GM19395 (cell line): ENCODE measurements at regions not wholly inside any gene's neighbourhood (a gene's known extent, or its start where the extent isn't known, plus 50 kb on each side); places are given as distances from the start of the nearest gene placed in this dataset.

Source experiments
- ATAC-seq: cut with Tn5 transposase; IDR thresholded peaks from one replicate; pipeline ENCODE4 v1.9.1; 2021; ENCODE audit warnings: mild to moderate bottlenecking, moderate library complexity; ENCODE audit not compliant: unreplicated experiment

- no peak for ATAC-seq
Observed at GRCh38 chr4:100852326-100852725, 334.5 kb upstream of the EMCN start.

- ATAC-seq = no peak
Observed at GRCh38 chr4:100849319-100849718, 331.5 kb upstream of the EMCN start.

- peak; percentile 85 for ATAC-seq
Observed at GRCh38 chr4:100848841-100849240, 331.0 kb upstream of the EMCN start.

GRCh38 chr4:100843910-100844309, 326.1 kb upstream of the EMCN start:
- peak; percentile 73 for ATAC-seq

GRCh38 chr4:100842856-100843255, 325.0 kb upstream of the EMCN start:
- ATAC-seq = no peak

- no peak for ATAC-seq
Observed at GRCh38 chr4:100841911-100842310, 324.1 kb upstream of the EMCN start.

GRCh38 chr4:100839712-100840111, 321.9 kb upstream of the EMCN start:
- no peak for ATAC-seq

- ATAC-seq = no peak
Observed at GRCh38 chr4:100838286-100838685, 320.5 kb upstream of the EMCN start.

GRCh38 chr4:100836929-100837328, 319.1 kb upstream of the EMCN start:
- ATAC-seq = no peak

- ATAC-seq = no peak
Observed at GRCh38 chr4:100834616-100835015, 316.8 kb upstream of the EMCN start.

GRCh38 chr4:100833906-100834305, 316.1 kb upstream of the EMCN start:
- no peak for ATAC-seq

- no peak for ATAC-seq
Observed at GRCh38 chr4:100828986-100829685, 311.3 kb upstream of the EMCN start.

GRCh38 chr4:100828364-100828763, 310.5 kb upstream of the EMCN start:
- no peak for ATAC-seq

- ATAC-seq = no peak
Observed at GRCh38 chr4:100827756-100828155, 309.9 kb upstream of the EMCN start.

GRCh38 chr4:100826808-100827548, 309.2 kb upstream of the EMCN start:
- ATAC-seq = no peak

- ATAC-seq = no peak
Observed at GRCh38 chr4:100826067-100826466, 308.2 kb upstream of the EMCN start.

GRCh38 chr4:100823993-100824323, 306.1 kb upstream of the EMCN start:
- ATAC-seq = peak; percentile 17

GRCh38 chr4:100823066-100823992, 305.5 kb upstream of the EMCN start:
- ATAC-seq = peak; percentile 78

GRCh38 chr4:100820249-100820648, 302.4 kb upstream of the EMCN start:
- no peak for ATAC-seq

- ATAC-seq = no peak
Observed at GRCh38 chr4:100819505-100819904, 301.7 kb upstream of the EMCN start.

GRCh38 chr4:100816436-100817045, 298.7 kb upstream of the EMCN start:
- no peak for ATAC-seq
